Hematopoietic multipotent progenitor cell treated with erythropoietin and hydrocortisone succinate and interleukin-3 and kit ligand, for 15 days (in vitro differentiated cells): ENCODE measurements at regions not wholly inside any gene's neighbourhood (a gene's known extent, or its start where the extent isn't known, plus 50 kb on each side); places are given as distances from the start of the nearest gene placed in this dataset.

ENCODE experiments used
- DNase-seq: peaks from one replicate; pipeline ENCODE4 v3.0.0-alpha.2; 2015; ENCODE audit warnings: low spot score

DNA sequence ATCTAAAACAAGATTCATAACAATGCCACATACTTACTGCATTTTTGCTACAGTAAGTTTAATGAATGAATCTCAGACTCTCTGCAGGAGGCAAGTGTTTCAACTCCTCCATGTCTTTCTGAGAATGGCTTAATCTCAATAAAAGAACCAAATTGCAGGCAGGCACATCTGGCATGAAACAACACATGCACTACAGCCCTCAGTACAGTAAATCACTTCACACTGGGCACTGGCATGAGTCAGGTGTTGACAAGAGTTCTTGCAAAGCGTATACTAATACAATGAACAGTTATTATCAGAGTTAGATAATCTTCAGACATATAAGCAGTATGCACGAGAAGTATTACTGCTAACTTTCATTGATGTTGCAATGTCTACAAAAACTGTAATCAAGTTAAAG is 1386.8 kb downstream of the MRPL39 start:
- no peak for DNase-seq

DNA sequence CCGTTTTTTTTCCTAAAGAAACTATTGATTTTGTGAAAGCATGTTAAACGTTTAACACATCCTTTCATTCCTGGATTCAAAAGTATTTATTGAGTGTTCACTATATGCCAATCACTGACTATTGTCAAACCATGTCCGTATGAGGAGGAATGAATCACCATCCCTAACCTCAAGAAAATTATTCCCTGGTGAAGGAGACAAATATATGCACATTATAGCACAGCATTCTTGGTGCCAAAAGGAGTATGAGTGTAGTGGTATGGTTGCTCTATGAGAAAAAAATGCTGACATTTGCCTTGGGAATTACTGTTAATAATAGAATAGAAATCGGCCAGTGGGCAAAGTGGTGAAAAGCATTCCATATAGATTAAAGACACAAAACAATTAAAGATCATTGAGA is 1390.1 kb downstream of the MRPL39 start:
- no peak for DNase-seq

DNA sequence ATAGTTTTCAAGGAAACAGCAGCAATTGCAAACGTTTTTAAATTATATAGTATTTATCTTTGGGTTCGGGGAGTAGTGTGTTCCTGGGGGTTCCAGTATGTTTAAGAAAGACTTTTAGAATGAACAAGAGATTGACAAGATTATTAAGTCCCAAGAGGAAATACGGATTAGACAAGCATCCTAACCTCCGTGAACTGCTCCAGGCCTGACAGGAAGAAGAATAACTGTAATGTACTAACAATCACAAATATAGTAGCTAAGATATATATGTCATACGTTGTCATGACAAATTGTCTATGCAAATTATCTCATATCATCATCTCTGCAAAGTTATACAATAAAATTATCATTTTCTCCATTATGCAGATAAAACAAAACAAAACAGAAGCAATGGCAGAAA is 1397.2 kb downstream of the MRPL39 start:
- no peak for DNase-seq

DNA sequence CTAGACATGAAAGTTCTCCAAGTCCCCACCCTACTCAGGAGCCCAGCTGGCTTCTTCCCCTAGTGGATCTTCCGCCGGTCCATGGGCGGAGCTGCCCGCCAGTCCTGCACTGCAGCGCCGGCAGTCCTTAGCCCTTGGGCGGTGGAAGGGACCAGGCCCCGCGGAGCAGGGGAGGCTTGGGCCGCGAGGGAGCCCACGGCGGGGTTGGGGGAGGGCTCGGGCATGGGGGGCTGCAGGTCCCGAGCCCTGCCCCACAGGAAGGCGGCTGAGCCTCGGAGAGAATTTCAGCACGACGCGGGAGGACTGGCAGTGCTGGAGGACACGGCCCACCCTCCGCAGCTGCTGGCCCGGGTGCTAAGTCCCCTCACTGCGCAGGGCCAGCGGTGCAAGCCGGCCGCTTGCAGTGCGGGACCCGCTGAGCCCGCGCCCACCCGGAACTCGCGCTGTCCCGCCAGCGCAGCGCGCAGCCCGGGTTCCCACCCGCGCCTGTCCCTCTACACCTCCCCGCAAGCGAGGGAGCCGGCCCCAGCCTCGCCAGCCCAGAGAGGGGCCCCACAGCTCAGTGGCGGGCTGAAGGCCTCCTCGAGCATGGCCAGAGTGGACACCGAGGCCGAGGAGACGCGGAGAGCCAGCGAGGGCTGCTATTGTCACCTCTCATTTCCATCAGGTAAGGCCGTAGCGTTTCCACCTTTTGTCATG is 1398.6 kb downstream of the MRPL39 start:
- no peak for DNase-seq

- DNase-seq, result no peak
Measured at GRCh38 chr21:24205319-24205718, 1402.0 kb downstream of the MRPL39 start.

DNA sequence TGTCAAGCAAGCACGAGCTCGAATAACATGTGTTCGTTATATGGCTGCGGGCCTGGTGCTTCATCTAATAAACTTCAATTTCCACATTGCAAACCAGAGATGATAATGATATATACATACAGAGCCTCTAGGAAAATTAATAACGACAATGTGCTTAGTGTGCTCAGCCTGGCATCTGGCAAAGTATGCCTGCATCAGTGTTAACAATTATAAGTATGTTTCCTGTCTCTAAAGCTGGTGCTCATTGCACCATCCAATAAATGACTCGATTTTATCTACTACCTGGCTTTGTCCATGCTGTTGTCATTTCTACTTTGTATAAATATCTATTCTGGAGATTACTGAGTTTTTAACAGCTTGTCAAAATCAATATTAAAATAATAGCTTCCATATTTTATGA is 1402.6 kb downstream of the MRPL39 start:
- no peak for DNase-seq

DNA sequence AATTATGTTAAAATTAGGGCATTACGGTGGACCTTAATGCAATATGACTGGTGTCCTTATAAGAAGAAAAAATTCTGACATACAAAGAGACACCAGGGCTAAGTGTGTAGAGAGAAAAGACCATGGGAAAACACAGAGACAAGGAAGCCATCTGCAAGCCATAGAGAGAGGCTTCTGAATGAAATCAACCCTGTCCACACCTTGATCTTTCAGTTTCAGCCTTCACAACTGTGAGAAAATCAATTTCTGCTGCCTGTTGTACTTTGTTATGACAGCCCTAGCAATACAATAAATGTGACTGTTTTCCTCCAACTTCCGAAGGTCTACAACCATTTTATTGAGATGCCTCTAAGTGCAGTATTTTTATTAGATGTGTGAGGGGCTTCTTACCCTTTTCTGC is 1407.2 kb downstream of the MRPL39 start:
- no peak for DNase-seq

- DNase-seq, result no peak
Measured at GRCh38 chr21:24197923-24198322, 1409.4 kb downstream of the MRPL39 start.

- DNase-seq, result no peak
Measured at GRCh38 chr21:24197132-24197643, 1410.1 kb downstream of the MRPL39 start.

- no peak for DNase-seq
Measured at GRCh38 chr21:24188506-24188905, 1418.8 kb downstream of the MRPL39 start.

GRCh38 chr21:24183077-24183476 is 1424.2 kb downstream of the MRPL39 start:
- no peak for DNase-seq

DNA sequence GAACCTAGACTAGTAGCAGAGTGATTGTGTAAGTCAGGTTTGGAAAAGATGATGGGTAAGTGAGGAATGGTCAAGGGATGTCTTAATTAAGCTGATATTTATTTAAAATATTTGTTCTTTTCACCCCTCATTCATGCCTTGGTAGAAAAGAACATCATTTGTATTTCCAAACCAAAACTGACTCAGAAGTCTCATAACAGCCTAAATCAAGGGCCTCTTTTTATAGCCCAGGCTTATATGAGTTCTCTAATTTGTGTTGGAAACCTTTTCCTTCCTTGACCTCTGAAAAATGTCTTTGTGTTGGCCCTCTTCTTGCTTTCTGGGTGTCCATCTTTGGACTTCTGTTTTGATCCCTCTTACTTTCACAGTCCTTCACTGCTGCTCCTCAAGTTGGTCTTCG is 1428.2 kb downstream of the MRPL39 start:
- no peak for DNase-seq

GRCh38 chr21:24175106-24175505 is 1432.2 kb downstream of the MRPL39 start:
- DNase-seq, result no peak

DNA sequence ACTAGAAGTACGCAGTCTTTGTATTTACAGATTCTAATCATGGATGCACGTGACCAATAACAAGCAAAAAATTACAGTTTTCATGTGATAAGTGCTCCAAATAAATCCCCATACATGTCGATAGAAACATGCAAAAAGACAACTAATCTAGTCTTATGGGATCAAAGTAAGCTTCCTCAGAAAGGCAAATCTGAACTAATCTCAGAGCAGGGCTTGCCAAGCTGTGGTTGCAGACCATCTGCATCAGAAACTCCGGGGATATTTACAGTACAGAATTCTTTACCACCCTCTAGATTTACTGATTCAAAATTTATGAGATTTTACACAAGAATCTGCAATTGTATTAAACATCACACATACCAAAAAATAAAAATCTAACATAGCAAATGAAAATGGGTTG is 1435.5 kb downstream of the MRPL39 start:
- DNase-seq, result no peak

GRCh38 chr21:24163539-24163938 is 1443.7 kb downstream of the MRPL39 start:
- no peak for DNase-seq

DNA sequence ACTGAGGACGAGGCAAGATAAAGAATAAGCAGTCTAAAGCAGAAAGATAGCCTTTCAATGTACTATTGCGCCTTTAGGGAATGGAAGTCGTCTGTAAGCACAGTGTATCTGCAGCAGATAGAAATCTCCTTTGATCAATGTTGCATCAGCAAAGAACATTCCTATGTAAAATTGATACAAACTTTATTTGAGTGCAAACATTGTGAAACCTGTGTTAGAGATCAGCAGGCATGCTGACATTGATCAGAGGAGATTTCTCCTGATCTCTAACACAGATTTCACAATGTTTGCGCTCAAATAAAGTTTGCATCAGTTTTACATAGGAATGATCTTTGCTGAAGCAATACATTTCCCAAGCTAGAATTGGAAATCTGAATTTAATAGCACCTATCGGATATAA is 1446.8 kb downstream of the MRPL39 start:
- no peak for DNase-seq

GRCh38 chr21:24153137-24153536 is 1454.1 kb downstream of the MRPL39 start:
- DNase-seq, result no peak

GRCh38 chr21:24150753-24151152 is 1456.5 kb downstream of the MRPL39 start:
- DNase-seq, result no peak

- no peak for DNase-seq
Measured at GRCh38 chr21:24148461-24148860, 1458.8 kb downstream of the MRPL39 start.

- no peak for DNase-seq
Measured at GRCh38 chr21:24147674-24148073, 1459.6 kb downstream of the MRPL39 start.

DNA sequence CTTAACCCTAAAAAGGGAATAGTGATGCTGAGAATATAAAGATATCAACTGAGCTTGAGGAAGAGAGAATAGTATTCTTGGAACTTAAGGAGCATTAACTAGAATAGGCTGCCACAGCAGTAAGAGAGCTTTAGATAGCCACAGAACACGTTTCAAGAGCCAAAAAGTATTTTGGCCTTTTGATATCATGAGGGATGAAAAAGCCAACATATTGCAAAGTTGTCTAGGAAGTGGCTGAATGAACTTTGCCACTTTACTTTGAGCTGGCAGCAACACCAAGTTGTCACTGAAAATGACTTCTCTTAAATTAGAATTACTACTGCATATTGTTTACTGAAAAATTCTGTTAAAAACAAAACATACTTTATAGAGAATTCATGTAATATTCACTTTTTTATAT is 1476.2 kb downstream of the MRPL39 start:
- no peak for DNase-seq

DNA sequence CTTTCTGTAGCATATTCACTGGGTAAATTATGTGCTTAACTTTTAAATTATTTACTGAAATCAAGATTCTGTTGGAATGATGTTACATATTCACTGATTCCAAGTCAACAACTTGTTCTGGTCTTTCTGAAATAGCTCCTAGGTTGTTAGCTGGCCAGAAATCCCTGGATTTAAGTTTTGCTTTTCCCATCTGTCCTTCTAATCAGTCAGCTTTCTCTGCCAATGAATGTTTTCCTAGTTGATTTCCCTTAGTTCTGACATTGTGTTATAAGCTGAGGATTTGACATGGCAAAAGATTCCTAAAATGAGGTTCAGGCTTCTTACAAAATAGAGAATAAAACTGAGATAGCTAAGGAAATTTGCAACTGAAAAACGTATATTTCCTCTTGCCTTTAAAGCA is 1479.6 kb downstream of the MRPL39 start:
- no peak for DNase-seq

- DNase-seq, result no peak
Measured at GRCh38 chr21:24123785-24124184, 1483.5 kb downstream of the MRPL39 start.

GRCh38 chr21:24118738-24119459 is 1488.4 kb downstream of the MRPL39 start:
- no peak for DNase-seq
